ENCODE measurements at regions not wholly inside any gene's neighbourhood (a gene's known extent, or its start where the extent isn't known, plus 50 kb on each side); places are given as distances from the start of the nearest gene placed in this dataset.

GRCh38 chr9:86706391-86706790 lies 240.9 kb downstream of the GAS1 start:
- Histone ChIP-seq H3K4me3 (no peak overlapping the region), H3K27me3 (no peaks in the 10 kb centered on the region), H3K9me3 (no peaks in the 10 kb centered on the region), H3K36me3 (no peaks in the 10 kb centered on the region)
- DNase-seq: no peak

- no peak overlapping the region for H3K4me3 ChIP-seq
- DNase-seq: peak; percentile 17
- no peaks in the 10 kb centered on the region for H3K27me3 ChIP-seq
These were observed 241.8 kb downstream of the GAS1 start for GRCh38 chr9:86705490-86705889.

GRCh38 chr9:86703346-86703745 lies 244.0 kb downstream of the GAS1 start:
- Histone ChIP-seq H3K9me3 (no peaks in the 10 kb centered on the region), H3K27me3 (no peaks in the 10 kb centered on the region), H3K36me3 (no peaks in the 10 kb centered on the region), H3K4me3 (no peak overlapping the region)
- DNase-seq: no peak

More at GRCh38 chr9:86705490-86705889, 241.8 kb downstream of the GAS1 start:
- Histone ChIP-seq H3K9me3 (no peaks in the 10 kb centered on the region), H3K36me3 (no peaks in the 10 kb centered on the region)

- no peaks in the 10 kb centered on the region for H3K9me3 ChIP-seq
- H3K4me3 ChIP-seq: no peak overlapping the region
- DNase-seq: peak; percentile 22
- H3K27me3 ChIP-seq: no peaks in the 10 kb centered on the region
- no peaks in the 10 kb centered on the region for H3K36me3 ChIP-seq
These were observed 246.7 kb downstream of the GAS1 start for GRCh38 chr9:86700629-86701028.

GRCh38 chr9:86697999-86698398 lies 249.3 kb downstream of the GAS1 start:
- H3K36me3 ChIP-seq: no peaks in the 10 kb centered on the region
- no peak for DNase-seq
- H3K9me3 ChIP-seq: no peaks in the 10 kb centered on the region
- no peak overlapping the region for H3K4me3 ChIP-seq
- no peaks in the 10 kb centered on the region for H3K27me3 ChIP-seq

- no peaks in the 10 kb centered on the region for H3K27me3 ChIP-seq
- H3K36me3 ChIP-seq: no peaks in the 10 kb centered on the region
- no peak for DNase-seq
- no peaks in the 10 kb centered on the region for H3K9me3 ChIP-seq
- H3K4me3 ChIP-seq: no peak overlapping the region
These were observed 250.1 kb downstream of the GAS1 start for GRCh38 chr9:86697213-86697612.

- H3K9me3 ChIP-seq: no peaks in the 10 kb centered on the region
- H3K4me3 ChIP-seq: no peak overlapping the region
- H3K36me3 ChIP-seq: no peaks in the 10 kb centered on the region
- H3K27me3 ChIP-seq: no peaks in the 10 kb centered on the region
- DNase-seq: no peak
These were observed 251.3 kb downstream of the GAS1 start for GRCh38 chr9:86695910-86696424.

- H3K9me3 ChIP-seq: no peaks in the 10 kb centered on the region
- no peaks in the 10 kb centered on the region for H3K36me3 ChIP-seq
- DNase-seq: no peak
- no peak overlapping the region for H3K4me3 ChIP-seq
- no peaks in the 10 kb centered on the region for H3K27me3 ChIP-seq
These were observed 257.3 kb downstream of the GAS1 start for GRCh38 chr9:86690034-86690433.

GRCh38 chr9:86687788-86688187 lies 259.5 kb downstream of the GAS1 start:
- H3K27me3 ChIP-seq: no peaks in the 10 kb centered on the region
- H3K36me3 ChIP-seq: no peaks in the 10 kb centered on the region
- H3K9me3 ChIP-seq: no peaks in the 10 kb centered on the region
- DNase-seq: peak; percentile 65
- H3K4me3 ChIP-seq: no peak overlapping the region

GRCh38 chr9:86685556-86685955 lies 261.8 kb downstream of the GAS1 start:
- Histone ChIP-seq H3K9me3 (no peaks in the 10 kb centered on the region), H3K27me3 (no peaks in the 10 kb centered on the region), H3K36me3 (no peaks in the 10 kb centered on the region), H3K4me3 (no peak overlapping the region)
- DNase-seq: no peak

GRCh38 chr9:86684148-86684547 lies 263.2 kb downstream of the GAS1 start:
- no peak for DNase-seq
- no peaks in the 10 kb centered on the region for H3K36me3 ChIP-seq
- H3K27me3 ChIP-seq: no peaks in the 10 kb centered on the region
- H3K9me3 ChIP-seq: no peaks in the 10 kb centered on the region
- no peak overlapping the region for H3K4me3 ChIP-seq

- Histone ChIP-seq H3K36me3 (no peaks in the 10 kb centered on the region), H3K27me3 (no peaks in the 10 kb centered on the region), H3K9me3 (no peaks in the 10 kb centered on the region), H3K4me3 (no peak overlapping the region)
- no peak for DNase-seq
These were observed 265.1 kb downstream of the GAS1 start for GRCh38 chr9:86682240-86682639.

- no peaks in the 10 kb centered on the region for H3K27me3 ChIP-seq
- H3K4me3 ChIP-seq: no peak overlapping the region
- no peaks in the 10 kb centered on the region for H3K9me3 ChIP-seq
- no peaks in the 10 kb centered on the region for H3K36me3 ChIP-seq
- no peak for DNase-seq
These were observed 267.4 kb downstream of the GAS1 start for GRCh38 chr9:86679909-86680308.

- Histone ChIP-seq H3K9me3 (no peaks in the 10 kb centered on the region), H3K36me3 (no peaks in the 10 kb centered on the region), H3K27me3 (no peaks in the 10 kb centered on the region)
These were observed 270.9 kb downstream of the GAS1 start for GRCh38 chr9:86676396-86676795.

GRCh38 chr9:86675805-86676204 lies 271.5 kb downstream of the GAS1 start:
- no peaks in the 10 kb centered on the region for H3K36me3 ChIP-seq
- H3K9me3 ChIP-seq: peaks cover 3% of the 10 kb centered on the region; the same call in 1 of the 2 replicates
- no peak for DNase-seq
- H3K4me3 ChIP-seq: no peak overlapping the region
- no peaks in the 10 kb centered on the region for H3K27me3 ChIP-seq

More at GRCh38 chr9:86676396-86676795, 270.9 kb downstream of the GAS1 start:
- H3K4me3 ChIP-seq: no peak overlapping the region
- DNase-seq: no peak

GRCh38 chr9:86674487-86674886 lies 272.8 kb downstream of the GAS1 start:
- H3K9me3 ChIP-seq: peaks cover 7% of the 10 kb centered on the region; the same call in 1 of the 2 replicates

GRCh38 chr9:86672966-86673365 lies 274.3 kb downstream of the GAS1 start:
- Histone ChIP-seq H3K27me3 (no peaks in the 10 kb centered on the region), H3K4me3 (no peak overlapping the region), H3K9me3 (peaks cover 7% of the 10 kb centered on the region; the same call in 1 of the 2 replicates), H3K36me3 (no peaks in the 10 kb centered on the region)
- no peak for DNase-seq

More at GRCh38 chr9:86674487-86674886, 272.8 kb downstream of the GAS1 start:
- Histone ChIP-seq H3K36me3 (no peaks in the 10 kb centered on the region), H3K27me3 (no peaks in the 10 kb centered on the region), H3K4me3 (no peak overlapping the region)
- no peak for DNase-seq

- Histone ChIP-seq H3K27me3 (no peaks in the 10 kb centered on the region), H3K36me3 (no peaks in the 10 kb centered on the region), H3K9me3 (peaks cover 7% of the 10 kb centered on the region; the same call in 1 of the 2 replicates), H3K4me3 (no peak overlapping the region)
- no peak for DNase-seq
These were observed 275.0 kb downstream of the GAS1 start for GRCh38 chr9:86672301-86672700.

GRCh38 chr9:86671018-86671417 lies 276.3 kb downstream of the GAS1 start:
- no peak for DNase-seq
- Histone ChIP-seq H3K27me3 (no peaks in the 10 kb centered on the region), H3K4me3 (no peak overlapping the region), H3K36me3 (no peaks in the 10 kb centered on the region), H3K9me3 (peaks cover 7% of the 10 kb centered on the region; the same call in 1 of the 2 replicates)
